SK-N-SH (cell line): ENCODE measurements at regions not wholly inside any gene's neighbourhood (a gene's known extent, or its start where the extent isn't known, plus 50 kb on each side); places are given as distances from the start of the nearest gene placed in this dataset.

ENCODE experiments used
- CTCF ChIA-PET: fragments of 300-600, 350-600 bp; formaldehyde crosslinking; extraction: SDS; loops from one replicate; lab custom pipeline; 2021; lab: Yijun Ruan, JAX
- POLR2A ChIA-PET: fragments of 350-600 bp; sonication (Branson Sonifier 250); formaldehyde crosslinking; extraction: SDS; loops from one replicate; lab custom pipeline; 2020; ENCODE audit warnings: antibody characterized with exemption, inconsistent platforms; lab: Yijun Ruan, JAX
- DNase-seq: peaks from one replicate; pipeline ENCODE4 v3.0.0; 2012
- H2AFZ ChIP-seq: fragments of 200-600 bp; sonication (generic); 2 replicates; pipeline ENCODE4 v1.8.1; 2016; ENCODE audit warnings: antibody characterized with exemption, mild to moderate bottlenecking, low read depth
- H3F3A ChIP-seq: fragments of 200-600 bp; sonication (generic); replicated peaks from 2 replicates; pipeline ENCODE3; 2016; ENCODE audit warnings: antibody characterized with exemption, mild to moderate bottlenecking; ENCODE audit not compliant: insufficient read depth
- H3K27ac ChIP-seq, 2 experiments: fragments of 200-500 bp in 1 of 2; fragments of 200-600 bp in 1 of 2; sonication (Bioruptor generic) in 1 of 2; sonication (generic), shearing (Covaris generic) in 1 of 2; 2 replicates each; pipeline versions ENCODE4 v1.5.1 to v1.6.1; 2014 to 2016; ENCODE audit warnings: low read depth in 2 of 2, inconsistent platforms in 1 of 2, low read length in 1 of 2, mild to moderate bottlenecking in 1 of 2, mixed read lengths in 1 of 2
- H3K27me3 ChIP-seq: fragments of 200-600 bp; sonication (generic), shearing (Covaris generic); 2 replicates; pipeline ENCODE4 v1.6.1; 2016; ENCODE audit warnings: mixed run types; ENCODE audit not compliant: insufficient read depth
- H3K36me3 ChIP-seq, 2 experiments: fragments of 200-500 bp in 1 of 2; fragments of 200-600 bp in 1 of 2; sonication (Bioruptor generic) in 1 of 2; sonication (generic) in 1 of 2; replicated peaks in 1 of 2; 2 replicates each; pipeline versions ENCODE3 to v1.5.1; 2014 to 2016; ENCODE audit warnings: low read length in 1 of 2, mild to moderate bottlenecking in 1 of 2; ENCODE audit not compliant: insufficient read depth in 2 of 2, control insufficient read depth in 1 of 2
- H3K4me1 ChIP-seq, 2 experiments: fragments of 200-500 bp in 1 of 2; fragments of 200-600 bp in 1 of 2; sonication (Bioruptor generic) in 1 of 2; sonication (generic), shearing (Covaris generic) in 1 of 2; 2 replicates each; pipeline versions ENCODE4 v1.5.1 to v1.6.1; 2014 to 2016; ENCODE audit warnings: low read depth in 1 of 2, low read length in 1 of 2, mixed run types in 1 of 2; ENCODE audit not compliant: insufficient read depth in 2 of 2, control insufficient read depth in 1 of 2
- H3K4me2 ChIP-seq: fragments of 200-600 bp; sonication (generic), shearing (Covaris generic); 2 replicates; pipeline ENCODE4 v1.6.1; 2017; ENCODE audit warnings: mixed run types
- H3K4me3 ChIP-seq, 2 experiments: fragments of 200-500 bp in 1 of 2; fragments of 200-600 bp in 1 of 2; sonication (Bioruptor generic) in 1 of 2; sonication (generic), shearing (Covaris generic) in 1 of 2; 2 replicates each; pipeline versions ENCODE4 v1.5.1 to v1.8.1; 2014 to 2016; ENCODE audit warnings: low read depth in 2 of 2, inconsistent platforms in 1 of 2, low read length in 1 of 2, mild to moderate bottlenecking in 1 of 2, mixed read lengths in 1 of 2, moderate library complexity in 1 of 2
- H3K79me2 ChIP-seq: fragments of 200-600 bp; sonication (generic); 2 replicates; pipeline ENCODE4 v1.8.1; 2017; ENCODE audit warnings: mild to moderate bottlenecking; ENCODE audit not compliant: insufficient read depth
- H3K9ac ChIP-seq: fragments of 200-600 bp; sonication (generic); 2 replicates; pipeline ENCODE4 v1.6.1; 2017; ENCODE audit warnings: mixed run types
- H3K9me2 ChIP-seq: fragments of 200-600 bp; sonication (generic); 2 replicates; pipeline ENCODE4 v1.6.1; 2017; ENCODE audit warnings: mixed run types
- H3K9me3 ChIP-seq: fragments of 200-600 bp; sonication (generic); 2 replicates; pipeline ENCODE4 v1.6.1; 2017; ENCODE audit warnings: mixed run types, mild to moderate bottlenecking, moderate library complexity
- H4K20me1 ChIP-seq: fragments of 200-600 bp; sonication (generic); 2 replicates; pipeline ENCODE4 v1.6.1; 2017; ENCODE audit warnings: mild to moderate bottlenecking, mixed run types; ENCODE audit not compliant: insufficient read depth
- CTCF ChIP-seq: fragments of 200-600 bp; sonication (generic); IDR thresholded peaks from 2 replicates; pipeline ENCODE4 v1.6.1; 2017; ENCODE audit warnings: antibody characterized with exemption, mild to moderate bottlenecking, moderate library complexity
- EP300 ChIP-seq, 2 experiments: IDR thresholded peaks; 2 replicates each; pipeline versions ENCODE4 v1.4.0 to v1.6.1; 2012; ENCODE audit warnings: borderline replicate concordance in 1 of 2, low read depth in 1 of 2, low read length in 1 of 2
- EZH2phosphoT487 ChIP-seq: fragments of 200-600 bp; sonication (generic); IDR thresholded peaks from 2 replicates; pipeline ENCODE4 v1.6.1; 2017; ENCODE audit warnings: low read depth, mixed run types, mild to moderate bottlenecking, antibody characterized with exemption, moderate library complexity, borderline replicate concordance
- FOXJ3 ChIP-seq: sonication (generic); formaldehyde crosslinking; IDR thresholded peaks from 2 replicates; pipeline ENCODE4 v1.5.1; 2020; ENCODE audit warnings: mild to moderate bottlenecking, missing genetic modification reagents
- FOXM1 ChIP-seq: IDR thresholded peaks from 2 replicates; pipeline ENCODE4 v1.4.0; 2012; ENCODE audit warnings: low read depth, mild to moderate bottlenecking
- GABPA ChIP-seq: IDR thresholded peaks from 2 replicates; pipeline ENCODE4 v1.4.0; 2012; ENCODE audit warnings: low read depth, mild to moderate bottlenecking
- GATA2 ChIP-seq: sonication (generic); formaldehyde crosslinking; IDR thresholded peaks from 2 replicates; pipeline ENCODE4 v1.5.0; 2020; ENCODE audit warnings: mild to moderate bottlenecking, missing genetic modification reagents
- IRF3 ChIP-seq: fragments of 150-350 bp; IDR thresholded peaks from 2 replicates; pipeline ENCODE4 v1.6.1; 2016; ENCODE audit warnings: mild to moderate bottlenecking, low read depth, low read length
- JUND ChIP-seq: IDR thresholded peaks from 2 replicates; pipeline ENCODE4 v1.4.0; 2012
- MEF2A ChIP-seq: IDR thresholded peaks from 2 replicates; pipeline ENCODE4 v1.4.0; 2012; ENCODE audit warnings: low read depth, borderline replicate concordance
- NFIC ChIP-seq: IDR thresholded peaks from 2 replicates; pipeline ENCODE4 v1.4.0; 2012; ENCODE audit warnings: borderline replicate concordance
- PBX3 ChIP-seq: IDR thresholded peaks from 2 replicates; pipeline ENCODE4; 2012
- RAD21 ChIP-seq: IDR thresholded peaks from 2 replicates; pipeline ENCODE4 v1.6.1; 2012; ENCODE audit warnings: mild to moderate bottlenecking, low read length
- RCOR1 ChIP-seq: fragments of 150-350 bp; IDR thresholded peaks from 2 replicates; pipeline ENCODE4 v1.6.1; 2017; ENCODE audit warnings: antibody characterized with exemption, low read length
- REST ChIP-seq: IDR thresholded peaks from 2 replicates; pipeline ENCODE4 v1.6.1; 2012; ENCODE audit warnings: mild to moderate bottlenecking, low read depth, low read length, moderate library complexity
- RXRA ChIP-seq: IDR thresholded peaks from 2 replicates; pipeline ENCODE4 v1.4.0; 2012; ENCODE audit warnings: low read depth, mild to moderate bottlenecking, borderline replicate concordance
- SMC3 ChIP-seq: IDR thresholded peaks from 2 replicates; pipeline ENCODE4 v1.6.1; 2012; ENCODE audit warnings: low read depth, low read length, improper control_type of control experiment
- TCF12 ChIP-seq: IDR thresholded peaks from 2 replicates; pipeline ENCODE4 v1.4.0; 2012
- TEAD4 ChIP-seq: IDR thresholded peaks from 2 replicates; pipeline ENCODE4 v1.4.0; 2012; ENCODE audit warnings: mild to moderate bottlenecking, borderline replicate concordance; ENCODE audit not compliant: insufficient read depth
- USF1 ChIP-seq: IDR thresholded peaks from 2 replicates; pipeline ENCODE4 v1.4.0; 2012; ENCODE audit warnings: low read depth, borderline replicate concordance
- ZBTB33 ChIP-seq: IDR thresholded peaks from 2 replicates; pipeline ENCODE4 v1.4.0; 2012; ENCODE audit warnings: low read depth, borderline replicate concordance
- WGBS: methylation state at CpG from one replicate; pipeline ENCODE4 v1.1.6; 2017; ENCODE audit warnings: low lambda C conversion rate; 5-methylcytosine and 5-hydroxymethylcytosine counted together

GRCh38 chr5:5558638-5559527, 136.4 kb downstream of the ICE1 start:
- Histone ChIP-seq H4K20me1 (no peaks in the 10 kb centered on the region), H2AFZ (no peak overlapping the region), H3K27me3 (no peaks in the 10 kb centered on the region), H3K9me3 (no peaks in the 10 kb centered on the region), H3F3A (no peaks in the 10 kb centered on the region), H3K4me2 (no peak overlapping the region), H3K27ac (peak overlapping the region in 1 of 2 experiments; percentile 99; a peak in 2 of 4 replicates), H3K4me3 (no peak overlapping the region), H3K4me1 (peaks cover 0 to 33% of the 10 kb centered on the region in 2 experiments; a peak in 2 of 4 replicates), H3K9me2 (no peaks in the 10 kb centered on the region), H3K9ac (no peak overlapping the region), H3K36me3 (no peaks in the 10 kb centered on the region), H3K79me2 (no peaks in the 10 kb centered on the region)
- CTCF ChIA-PET: interaction anchor here (0.6 to 1.0 kb wide), 2 partner anchors 57 to 152 kb away, joined by 3 to 4 read pairs; no protein-coding TSS in a partner anchor
- POLR2A ChIA-PET: interaction anchor here (1.5 kb wide), 1 partner anchor 35 kb away, joined by 4 read pairs; no protein-coding TSS in a partner anchor
- 22% methylated on average over 15 of the region's 15 CpGs for WGBS
- DNase-seq: peak; percentile 65
- TF ChIP-seq GABPA: no peak
- TF ChIP-seq RXRA: no peak
- TF ChIP-seq PBX3: no peak
- TF ChIP-seq GATA2: peak; percentile 95
- TF ChIP-seq EP300 (IDR thresholded peaks at IDR 0.05; ENCODE audit: borderline replicate concordance in 1 of 2, low read depth in 1 of 2, low read length in 1 of 2): peak in 1 of 2 experiments; percentile 87; a peak in 1 of 4 replicates
- no peak for TF ChIP-seq TEAD4
- peak; percentile 14; the same call in 1 of the 2 replicates for TF ChIP-seq RAD21
- TF ChIP-seq NFIC: no peak
- no peak for TF ChIP-seq MEF2A
- no peak for TF ChIP-seq ZBTB33
- TF ChIP-seq FOXJ3 (CRISPR knock-in tag): peak; percentile 65
- no peak for TF ChIP-seq FOXM1
- no peak for TF ChIP-seq USF1
- TF ChIP-seq CTCF: no peak
- peak; percentile 7; the same call in 1 of the 2 replicates for TF ChIP-seq SMC3
- TF ChIP-seq JUND: no peak
- no peak for TF ChIP-seq IRF3
- no peak for TF ChIP-seq EZH2phosphoT487
- TF ChIP-seq TCF12: peak; percentile 24; the same call in 1 of the 2 replicates
- TF ChIP-seq REST: no peak
- TF ChIP-seq RCOR1: peak; percentile 75
